ENCODE measurements at regions not wholly inside any gene's neighbourhood (a gene's known extent, or its start where the extent isn't known, plus 50 kb on each side); places are given as distances from the start of the nearest gene placed in this dataset.

- FAIRE-seq, result no peak
- intact Hi-C loops (cut with micrococcal nuclease), result no loop called here
- WGBS (ENCODE audit: insufficient coverage, low coverage, missing lambda C conversion rate), result 2% methylated on average over 8 of the region's 8 CpGs
- H3K9ac ChIP-seq (ENCODE audit: insufficient read depth in 1 of 2, low read depth in 2 of 2, low read length in 2 of 2), result no peak overlapping the region
- H3K9me3 ChIP-seq (replicated peaks; ENCODE audit: control insufficient read depth, insufficient read depth, low read depth, low read length), result 0 out of 2 replicates have a peak, but pooled peaks cover 2% of the 10 kb centered on the region
- ATAC-seq, result no peak
- H3K4me1 ChIP-seq (replicated peaks in 1 of 2; ENCODE audit: control insufficient read depth in 2 of 2, insufficient read depth in 2 of 2, low read length in 2 of 2), result no peaks in the 10 kb centered on the region
- H3K9me1 ChIP-seq (ENCODE audit: control insufficient read depth, insufficient read depth, low read length), result no peaks in the 10 kb centered on the region
- no peak for TF ChIP-seq SREBF2 (CRISPR knock-in tag; IDR thresholded peaks at IDR 0.05)
- no peak overlapping the region for H2AFZ ChIP-seq (ENCODE audit: low read depth, low read length)
- in situ Hi-C loops (cut with MboI), result no loop called here
- ChIA-PET CTCF (ENCODE audit: low intra/inter-chr PET ratio) (no interaction called here), POLR2A (no interaction called here)
- H3K27ac ChIP-seq (ENCODE audit: extremely low read depth, low read depth, low read length), result no peak overlapping the region
- H3K27me3 ChIP-seq (ENCODE audit: control insufficient read depth in 2 of 2, insufficient read depth in 2 of 2, low read length in 2 of 2), result no peaks in the 10 kb centered on the region
- no peak overlapping the region for H3K4me2 ChIP-seq (ENCODE audit: insufficient read depth, low read length)
- DNase-seq (ENCODE audit: extremely low read depth in 1 of 4, low spot score in 3 of 4), result no peak
- no peaks in the 10 kb centered on the region for H3K36me3 ChIP-seq (ENCODE audit: control insufficient read depth, insufficient read depth, low read length)
- H3K4me3 ChIP-seq, result no peak overlapping the region
- no peaks in the 10 kb centered on the region for H4K20me1 ChIP-seq (replicated peaks; ENCODE audit: control insufficient read depth, insufficient read depth, low read length)
- no peaks in the 10 kb centered on the region for H3K79me2 ChIP-seq (ENCODE audit: control insufficient read depth, insufficient read depth, low read length)
- no TSS peak for BruUV-seq (replicated peaks)
These were observed 655.7 kb upstream of the HS3ST5 start for GRCh38 chr6:114998492-114998891.

DNA sequence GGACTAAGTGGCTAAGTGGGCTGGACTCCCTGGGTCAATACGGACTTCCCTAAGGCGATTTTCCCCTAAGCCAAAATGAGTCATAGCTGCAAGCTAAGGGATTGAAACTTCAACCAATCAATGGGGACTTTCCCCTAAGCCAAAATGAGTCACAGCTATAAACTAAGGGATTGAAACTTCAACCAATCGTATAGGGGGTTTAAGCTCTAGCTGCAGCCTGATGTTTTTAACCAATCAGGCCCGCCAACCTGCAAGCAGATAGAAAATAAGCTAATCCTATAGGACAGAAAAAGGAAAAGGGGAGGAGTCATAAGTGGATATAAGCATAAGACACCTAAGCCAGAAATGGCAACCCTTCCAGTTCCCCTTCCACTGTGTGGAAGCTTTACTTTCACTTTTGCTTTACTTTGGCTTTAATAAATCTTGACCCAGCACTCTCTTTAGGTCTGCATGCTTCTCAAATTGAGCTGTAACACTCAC is 655.0 kb upstream of the HS3ST5 start:
- Histone ChIP-seq H3K9me1 (ENCODE audit: control insufficient read depth, insufficient read depth, low read length) (no peaks in the 10 kb centered on the region), H3K4me3 (no peak overlapping the region), H3K27me3 (ENCODE audit: control insufficient read depth in 2 of 2, insufficient read depth in 2 of 2, low read length in 2 of 2) (no peaks in the 10 kb centered on the region), H3K9me3 (replicated peaks; ENCODE audit: control insufficient read depth, insufficient read depth, low read depth, low read length) (0 out of 2 replicates have a peak, but pooled peaks cover 2% of the 10 kb centered on the region), H3K9ac (ENCODE audit: insufficient read depth in 1 of 2, low read depth in 2 of 2, low read length in 2 of 2) (no peak overlapping the region), H3K27ac (ENCODE audit: extremely low read depth, low read depth, low read length) (no peak overlapping the region), H3K4me1 (replicated peaks in 1 of 2; ENCODE audit: control insufficient read depth in 2 of 2, insufficient read depth in 2 of 2, low read length in 2 of 2) (no peaks in the 10 kb centered on the region), H2AFZ (ENCODE audit: low read depth, low read length) (no peak overlapping the region), H4K20me1 (replicated peaks; ENCODE audit: control insufficient read depth, insufficient read depth, low read length) (no peaks in the 10 kb centered on the region), H3K4me2 (ENCODE audit: insufficient read depth, low read length) (no peak overlapping the region), H3K79me2 (ENCODE audit: control insufficient read depth, insufficient read depth, low read length) (no peaks in the 10 kb centered on the region), H3K36me3 (ENCODE audit: control insufficient read depth, insufficient read depth, low read length) (no peaks in the 10 kb centered on the region)
- POLR2A ChIA-PET, result no interaction called here
- FAIRE-seq (no peak), DNase-seq (ENCODE audit: extremely low read depth in 1 of 4, low spot score in 3 of 4) (no peak), ATAC-seq (no peak)
- intact Hi-C loops (cut with micrococcal nuclease) (no loop called here), in situ Hi-C loops (cut with MboI) (no loop called here)
- BruUV-seq (replicated peaks), result no TSS peak
- 0% methylated on average over 3 of the region's 4 CpGs for WGBS (ENCODE audit: insufficient coverage, low coverage, missing lambda C conversion rate)
- TF ChIP-seq PPARD (CRISPR knock-in tag; IDR thresholded peaks at IDR 0.05) (no peak), ARNT (IDR thresholded peaks at IDR 0.05) (no peak), HCFC1 (IDR thresholded peaks at IDR 0.05; ENCODE audit: low read depth, low read length) (no peak), SIX5 (IDR thresholded peaks at IDR 0.05; ENCODE audit: borderline replicate concordance in 1 of 2, insufficient read depth in 1 of 2, low read depth in 1 of 2, low read length in 2 of 2) (no peak), SRSF3 (IDR thresholded peaks at IDR 0.05; ENCODE audit: insufficient read depth, low read length) (no peak), KLF16 (IDR thresholded peaks at IDR 0.05) (no peak), ZNF639 (CRISPR knock-in tag; conservative IDR thresholded peaks at IDR 0.05 in 1 of 2, IDR thresholded peaks at IDR 0.05 in 1 of 2) (no peak), ZNF766 (CRISPR knock-in tag; conservative IDR thresholded peaks at IDR 0.05) (no peak)
- CTCF ChIA-PET (ENCODE audit: low intra/inter-chr PET ratio), result no interaction called here

All from K562 (cell line).